Umbilical cord (tissue), 1 donor: ENCODE measurements at regions not wholly inside any gene's neighbourhood (a gene's known extent, or its start where the extent isn't known, plus 50 kb on each side); places are given as distances from the start of the nearest gene placed in this dataset.
A peak's percentile ranks its signal among the peaks of the same experiment; 100 is the strongest.

Source experiments
- DNase-seq: peaks from one replicate; pipeline ENCODE4 v3.0.0-alpha.2; 2015; ENCODE audit warnings: low spot score

- no peak for DNase-seq
Measured at GRCh38 chr20:6492271-6493055, 275.0 kb upstream of the BMP2 start.

GRCh38 chr20:6490849-6491248, 276.6 kb upstream of the BMP2 start:
- no peak for DNase-seq

- no peak for DNase-seq
Measured at GRCh38 chr20:6489361-6490171, 277.9 kb upstream of the BMP2 start.

- DNase-seq: no peak
Measured at GRCh38 chr20:6485351-6485750, 282.1 kb upstream of the BMP2 start.

GRCh38 chr20:6483727-6484126, 283.8 kb upstream of the BMP2 start:
- no peak for DNase-seq

GRCh38 chr20:6482486-6482885, 285.0 kb upstream of the BMP2 start:
- DNase-seq: no peak

GRCh38 chr20:6480328-6481200, 286.9 kb upstream of the BMP2 start:
- DNase-seq: no peak

GRCh38 chr20:6473197-6473596, 294.3 kb upstream of the BMP2 start:
- peak; percentile 7 for DNase-seq

- DNase-seq: no peak
Measured at GRCh38 chr20:6471871-6472270, 295.6 kb upstream of the BMP2 start.

- no peak for DNase-seq
Measured at GRCh38 chr20:6471110-6471647, 296.3 kb upstream of the BMP2 start.

GRCh38 chr20:6469695-6470094, 297.8 kb upstream of the BMP2 start:
- DNase-seq: no peak

GRCh38 chr20:6468423-6469116, 298.9 kb upstream of the BMP2 start:
- DNase-seq: no peak

- no peak for DNase-seq
Measured at GRCh38 chr20:6467562-6467961, 299.9 kb upstream of the BMP2 start.

- no peak for DNase-seq
Measured at GRCh38 chr20:6466075-6466810, 301.2 kb upstream of the BMP2 start.

- DNase-seq: no peak
Measured at GRCh38 chr20:6450841-6451240, 316.6 kb upstream of the BMP2 start.

- DNase-seq: no peak
Measured at GRCh38 chr20:6440443-6440799, 317.6 kb upstream of the FERMT1 start.

GRCh38 chr20:6439737-6440442, 317.1 kb upstream of the FERMT1 start:
- peak; percentile 4 for DNase-seq

- no peak for DNase-seq
Measured at GRCh38 chr20:6434131-6434530, 311.3 kb upstream of the FERMT1 start.

- DNase-seq: no peak
Measured at GRCh38 chr20:6430381-6430780, 307.6 kb upstream of the FERMT1 start.
